ENCODE measurements at regions not wholly inside any gene's neighbourhood (a gene's known extent, or its start where the extent isn't known, plus 50 kb on each side); places are given as distances from the start of the nearest gene placed in this dataset.

- DNase-seq = no peak
- no peak for TF ChIP-seq POLR2A (IDR thresholded peaks at IDR 0.05)
- TF ChIP-seq CTCF (IDR thresholded peaks at IDR 0.05) = no peak
These were observed 363.2 kb upstream of the MPDZ start for GRCh38 chr9:13642646-13643045.

GRCh38 chr9:13629067-13629466 lies 349.6 kb upstream of the MPDZ start:
- no peak for DNase-seq
- H3K27me3 ChIP-seq = no peaks in the 10 kb centered on the region
- H3K27ac ChIP-seq = no peak overlapping the region
- no peaks in the 10 kb centered on the region for H3K4me1 ChIP-seq
- H3K36me3 ChIP-seq = no peaks in the 10 kb centered on the region
- H3K4me3 ChIP-seq = no peak overlapping the region
- TF ChIP-seq POLR2A (IDR thresholded peaks at IDR 0.05) (no peak), CTCF (IDR thresholded peaks at IDR 0.05) (no peak)
- no peaks in the 10 kb centered on the region for H3K9me3 ChIP-seq

More at GRCh38 chr9:13642646-13643045, 363.2 kb upstream of the MPDZ start:
- no peak overlapping the region for H3K27ac ChIP-seq
- H3K4me3 ChIP-seq = no peak overlapping the region
- no peaks in the 10 kb centered on the region for H3K4me1 ChIP-seq
- no peaks in the 10 kb centered on the region for H3K36me3 ChIP-seq
- H3K27me3 ChIP-seq = no peaks in the 10 kb centered on the region
- H3K9me3 ChIP-seq = no peaks in the 10 kb centered on the region

GRCh38 chr9:13628526-13628925 lies 349.0 kb upstream of the MPDZ start:
- no peaks in the 10 kb centered on the region for H3K36me3 ChIP-seq
- H3K27ac ChIP-seq = no peak overlapping the region
- H3K4me1 ChIP-seq = no peaks in the 10 kb centered on the region
- TF ChIP-seq POLR2A (IDR thresholded peaks at IDR 0.05) (no peak), CTCF (IDR thresholded peaks at IDR 0.05) (no peak)
- H3K4me3 ChIP-seq = no peak overlapping the region
- H3K9me3 ChIP-seq = no peaks in the 10 kb centered on the region
- DNase-seq = no peak
- no peaks in the 10 kb centered on the region for H3K27me3 ChIP-seq

- Histone ChIP-seq H3K27me3 (no peaks in the 10 kb centered on the region), H3K9me3 (no peaks in the 10 kb centered on the region), H3K27ac (no peak overlapping the region), H3K4me3 (no peak overlapping the region), H3K36me3 (no peaks in the 10 kb centered on the region), H3K4me1 (no peaks in the 10 kb centered on the region)
- no peak for DNase-seq
- TF ChIP-seq POLR2A (IDR thresholded peaks at IDR 0.05) (no peak), CTCF (IDR thresholded peaks at IDR 0.05) (no peak)
These were observed 348.0 kb upstream of the MPDZ start for GRCh38 chr9:13627502-13627901.

- no peaks in the 10 kb centered on the region for H3K9me3 ChIP-seq
- H3K27ac ChIP-seq = no peak overlapping the region
- no peak for TF ChIP-seq POLR2A (IDR thresholded peaks at IDR 0.05)
- no peak for TF ChIP-seq CTCF (IDR thresholded peaks at IDR 0.05)
- no peak overlapping the region for H3K4me3 ChIP-seq
- H3K4me1 ChIP-seq = no peaks in the 10 kb centered on the region
- H3K36me3 ChIP-seq = no peaks in the 10 kb centered on the region
- no peaks in the 10 kb centered on the region for H3K27me3 ChIP-seq
- DNase-seq = no peak
These were observed 347.6 kb upstream of the MPDZ start for GRCh38 chr9:13627071-13627470.

GRCh38 chr9:13626601-13627000 lies 347.1 kb upstream of the MPDZ start:
- H3K27ac ChIP-seq = no peak overlapping the region
- no peaks in the 10 kb centered on the region for H3K4me1 ChIP-seq
- H3K9me3 ChIP-seq = no peaks in the 10 kb centered on the region
- TF ChIP-seq CTCF (IDR thresholded peaks at IDR 0.05) = no peak
- no peak for TF ChIP-seq POLR2A (IDR thresholded peaks at IDR 0.05)
- no peak overlapping the region for H3K4me3 ChIP-seq
- no peaks in the 10 kb centered on the region for H3K27me3 ChIP-seq
- no peak for DNase-seq
- no peaks in the 10 kb centered on the region for H3K36me3 ChIP-seq

Data from Peyer's patch (tissue), 4 donors.